A673 (cell line): ENCODE measurements at regions not wholly inside any gene's neighbourhood (a gene's known extent, or its start where the extent isn't known, plus 50 kb on each side); places are given as distances from the start of the nearest gene placed in this dataset.

ENCODE experiments used
- BruUV-seq: library from RNA; stranded (reverse); fragments of 400-500 nt; replicated peaks from 2 replicates; lab custom pipeline; 2021; lab: Mats Ljungman, UMichigan
- CTCF ChIA-PET: fragments of 300-600 bp; sonication (Branson Sonifier 250); formaldehyde crosslinking; loops from one replicate; lab custom pipeline; 2022; ENCODE audit warnings: antibody characterized with exemption; lab: Charles Lee
- POLR2A ChIA-PET: fragments of 300-600 bp; sonication (Branson Sonifier 250); formaldehyde crosslinking; loops from one replicate; lab custom pipeline; 2022; ENCODE audit warnings: antibody characterized with exemption; ENCODE audit not compliant: low non-redundant PET; lab: Charles Lee
- DNase-seq: peaks from one replicate; pipeline ENCODE4 v3.0.0-alpha.2; 2015; ENCODE audit warnings: low spot score
- H3K27ac ChIP-seq: fragments of 200-600 bp; sonication (generic); 2 replicates; pipeline ENCODE4 v1.5.1; 2016; ENCODE audit warnings: mixed run types, low read depth, mild to moderate bottlenecking, mixed read lengths, antibody characterized with exemption, low read length; ENCODE audit not compliant: poor library complexity, severe bottlenecking
- H3K27me3 ChIP-seq: fragments of 200-600 bp; sonication (generic); replicated peaks from 2 replicates; pipeline ENCODE4 v1.6.1; 2017; ENCODE audit warnings: mixed run types, low read depth, mild to moderate bottlenecking, mixed read lengths, antibody characterized with exemption, low read length; ENCODE audit not compliant: insufficient read depth, poor library complexity
- H3K36me3 ChIP-seq: fragments of 200-600 bp; sonication (generic); 2 replicates; pipeline ENCODE4 v1.6.1; 2016; ENCODE audit warnings: mixed run types, mild to moderate bottlenecking, mixed read lengths, antibody characterized with exemption, low read length; ENCODE audit not compliant: insufficient read depth, poor library complexity, severe bottlenecking
- H3K4me1 ChIP-seq: fragments of 200-600 bp; sonication (generic); 2 replicates; pipeline ENCODE4 v1.6.1; 2017; ENCODE audit warnings: mixed run types, mild to moderate bottlenecking, mixed read lengths, antibody characterized with exemption, low read length; ENCODE audit not compliant: insufficient read depth, poor library complexity, severe bottlenecking
- H3K4me3 ChIP-seq: fragments of 200-600 bp; sonication (generic); 2 replicates; pipeline ENCODE4 v1.5.1; 2016; ENCODE audit warnings: low read depth, mixed run types, mild to moderate bottlenecking, mixed read lengths, low read length; ENCODE audit not compliant: poor library complexity, severe bottlenecking
- H3K9me3 ChIP-seq: fragments of 200-600 bp; sonication (generic); 2 replicates; pipeline ENCODE4 v1.6.1; 2016; ENCODE audit warnings: mixed run types, low read depth, mild to moderate bottlenecking, mixed read lengths, antibody characterized with exemption, low read length; ENCODE audit not compliant: poor library complexity, severe bottlenecking
- EZH2 ChIP-seq: fragments of 200-600 bp; sonication (generic); IDR thresholded peaks from 2 replicates; pipeline ENCODE4 v1.6.1; 2017; ENCODE audit warnings: borderline replicate concordance, low read depth, mild to moderate bottlenecking, mixed read lengths, antibody characterized with exemption, low read length; ENCODE audit not compliant: poor library complexity, severe bottlenecking
- intact Hi-C: fragments of 100-400 bp; cut with micrococcal nuclease; formaldehyde crosslinking; loops from one replicate; pipeline ENCODE4 v1.10.0; 2022; ENCODE audit not compliant: unreplicated experiment
- TF ChIP-seq, protein P1 (sequence below): fragments of 300-800, 200-600 bp; sonication (generic); conservative IDR thresholded peaks from 2 replicates; pipeline ENCODE4 v1.5.1; 2017; ENCODE audit warnings: low read depth, mild to moderate bottlenecking, antibody characterized with exemption, low read length, moderate library complexity, mixed read lengths

DNA sequence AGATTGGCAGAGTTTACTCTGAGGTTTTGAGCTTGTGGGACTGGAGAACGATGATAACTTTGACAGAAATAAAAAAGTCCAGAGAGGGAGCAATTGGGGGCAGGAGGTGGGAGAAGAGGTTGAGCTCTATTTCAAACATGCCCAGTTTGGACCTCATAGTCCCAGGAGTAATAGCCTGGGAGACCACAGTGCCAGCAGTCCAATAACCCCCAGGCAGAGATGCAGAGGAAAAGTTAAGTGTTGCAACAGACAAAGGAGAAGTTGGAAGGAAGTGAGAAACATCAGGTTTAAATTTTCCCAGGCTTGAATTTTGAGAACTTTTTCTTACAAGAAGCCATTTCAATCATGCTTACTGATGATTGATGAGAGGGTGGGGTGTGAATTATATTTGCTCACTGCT, 117.0 kb upstream of the GHR start:
- ChIA-PET CTCF (no interaction called here), POLR2A (no interaction called here)
- no TSS peak for BruUV-seq
- no peak for DNase-seq
- TF ChIP-seq, protein P1, sequence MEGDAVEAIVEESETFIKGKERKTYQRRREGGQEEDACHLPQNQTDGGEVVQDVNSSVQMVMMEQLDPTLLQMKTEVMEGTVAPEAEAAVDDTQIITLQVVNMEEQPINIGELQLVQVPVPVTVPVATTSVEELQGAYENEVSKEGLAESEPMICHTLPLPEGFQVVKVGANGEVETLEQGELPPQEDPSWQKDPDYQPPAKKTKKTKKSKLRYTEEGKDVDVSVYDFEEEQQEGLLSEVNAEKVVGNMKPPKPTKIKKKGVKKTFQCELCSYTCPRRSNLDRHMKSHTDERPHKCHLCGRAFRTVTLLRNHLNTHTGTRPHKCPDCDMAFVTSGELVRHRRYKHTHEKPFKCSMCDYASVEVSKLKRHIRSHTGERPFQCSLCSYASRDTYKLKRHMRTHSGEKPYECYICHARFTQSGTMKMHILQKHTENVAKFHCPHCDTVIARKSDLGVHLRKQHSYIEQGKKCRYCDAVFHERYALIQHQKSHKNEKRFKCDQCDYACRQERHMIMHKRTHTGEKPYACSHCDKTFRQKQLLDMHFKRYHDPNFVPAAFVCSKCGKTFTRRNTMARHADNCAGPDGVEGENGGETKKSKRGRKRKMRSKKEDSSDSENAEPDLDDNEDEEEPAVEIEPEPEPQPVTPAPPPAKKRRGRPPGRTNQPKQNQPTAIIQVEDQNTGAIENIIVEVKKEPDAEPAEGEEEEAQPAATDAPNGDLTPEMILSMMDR = no peak
- no peak for TF ChIP-seq EZH2
- intact Hi-C loops = no loop called here
- Histone ChIP-seq H3K27ac (no peak overlapping the region), H3K4me1 (no peaks in the 10 kb centered on the region), H3K27me3 (no peaks in the 10 kb centered on the region), H3K36me3 (no peaks in the 10 kb centered on the region), H3K9me3 (no peaks in the 10 kb centered on the region), H3K4me3 (no peak overlapping the region)

DNA sequence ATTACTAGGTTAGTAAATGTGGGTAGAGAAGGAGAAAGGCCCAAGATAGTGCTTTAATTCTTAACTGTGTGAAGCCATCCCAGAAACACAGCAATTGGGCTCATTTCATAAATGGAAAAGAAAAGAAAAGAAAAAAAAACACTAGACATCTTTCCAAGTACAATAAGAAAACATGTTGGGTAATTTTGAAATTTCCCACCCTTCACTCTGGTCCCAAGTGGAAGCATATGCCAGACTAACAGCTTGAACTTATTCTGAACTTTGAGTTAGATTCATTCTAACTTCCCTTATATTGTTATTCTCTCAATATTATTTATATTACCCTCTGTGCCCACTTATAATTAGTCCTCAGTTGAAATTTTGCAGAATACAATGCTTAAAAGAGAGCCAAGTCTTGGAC, 113.4 kb upstream of the GHR start:
- CTCF ChIA-PET = no interaction called here
- no peaks in the 10 kb centered on the region for H3K9me3 ChIP-seq
- no peaks in the 10 kb centered on the region for H3K27me3 ChIP-seq
- intact Hi-C loops = no loop called here
- H3K27ac ChIP-seq = no peak overlapping the region
- POLR2A ChIA-PET = no interaction called here
- DNase-seq = no peak
- no peaks in the 10 kb centered on the region for H3K36me3 ChIP-seq
- H3K4me1 ChIP-seq = no peaks in the 10 kb centered on the region
- no TSS peak for BruUV-seq
- no peak overlapping the region for H3K4me3 ChIP-seq
- no peak for TF ChIP-seq EZH2
- TF ChIP-seq, protein P1 = no peak

- CTCF ChIA-PET = no interaction called here
Measured at GRCh38 chr5:42315214-42315613, 108.0 kb upstream of the GHR start.

More at GRCh38 chr5:42315214-42315613, 108.0 kb upstream of the GHR start:
- peaks cover 10% of the 10 kb centered on the region for H3K9me3 ChIP-seq
- intact Hi-C loops = no loop called here
- no peaks in the 10 kb centered on the region for H3K36me3 ChIP-seq
- no peaks in the 10 kb centered on the region for H3K4me1 ChIP-seq
- POLR2A ChIA-PET = no interaction called here
- BruUV-seq = no TSS peak
- H3K4me3 ChIP-seq = no peak overlapping the region
- no peak for DNase-seq
- TF ChIP-seq, protein P1 = no peak
- TF ChIP-seq EZH2 = no peak
- H3K27me3 ChIP-seq = no peaks in the 10 kb centered on the region
- H3K27ac ChIP-seq = no peak overlapping the region
